ENCODE measurements at regions not wholly inside any gene's neighbourhood (a gene's known extent, or its start where the extent isn't known, plus 50 kb on each side); places are given as distances from the start of the nearest gene placed in this dataset.

DNA sequence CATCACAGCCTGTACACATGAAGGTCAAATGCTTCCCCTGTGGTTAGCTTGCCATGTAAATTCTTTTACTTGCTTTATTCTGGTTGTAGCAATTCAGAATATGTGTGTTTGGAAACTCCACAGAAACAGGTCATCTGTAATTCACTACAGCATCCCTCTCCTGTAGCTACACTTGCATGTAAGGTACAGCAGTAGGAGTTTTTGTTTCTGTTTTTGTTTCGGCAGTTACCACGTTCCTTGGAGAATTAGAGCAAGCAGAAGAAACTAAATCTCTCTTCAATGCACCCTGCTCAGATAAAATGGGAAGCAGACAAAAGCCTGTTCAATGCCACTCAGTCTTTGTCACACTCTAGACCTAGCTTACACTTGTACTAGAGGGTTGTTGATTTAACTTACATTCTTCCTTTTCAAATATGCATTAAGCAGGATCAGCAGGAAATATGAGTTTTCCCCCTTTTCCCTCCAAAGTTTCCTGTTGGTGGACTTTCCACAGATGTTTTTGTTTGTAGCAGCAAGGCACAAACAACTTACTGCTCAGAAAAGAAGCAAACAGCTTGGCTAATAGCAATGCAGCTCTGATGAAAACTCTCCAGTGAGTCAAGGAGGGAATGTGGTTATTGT lies 80.9 kb downstream of the YIPF5 start:
- TF ChIP-seq POLR2AphosphoS5 (IDR thresholded peaks at IDR 0.05; ENCODE audit: borderline replicate concordance, low read depth, low read length), result no peak
- TF ChIP-seq EZH2 (IDR thresholded peaks at IDR 0.05), result no peak
